ENCODE measurements at regions not wholly inside any gene's neighbourhood (a gene's known extent, or its start where the extent isn't known, plus 50 kb on each side); places are given as distances from the start of the nearest gene placed in this dataset.

DNA sequence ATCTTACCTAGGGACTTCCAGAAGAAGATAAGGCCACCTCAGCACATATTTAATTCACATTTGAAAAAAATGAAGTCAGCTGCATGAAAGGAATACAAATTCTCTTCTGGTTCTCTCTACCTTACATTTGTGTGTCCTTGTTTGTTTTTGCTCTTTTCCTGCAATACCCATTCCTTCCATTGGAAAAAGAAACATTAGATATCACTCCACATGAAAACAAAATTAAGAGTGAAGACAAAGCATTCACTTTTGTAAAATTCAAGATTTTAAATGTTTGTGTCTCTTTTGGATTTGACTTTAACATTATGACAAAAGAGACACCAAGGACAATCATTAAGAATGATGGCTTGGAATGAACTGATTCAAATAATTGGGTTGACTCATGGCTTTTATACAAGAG is 1351.8 kb downstream of the FSTL5 start:
- no peak overlapping the region for H3K9ac ChIP-seq (replicated peaks in 1 of 4; ENCODE audit: extremely low read depth in 1 of 4, low read depth in 3 of 4, low read length in 3 of 4)
- H3K18ac ChIP-seq (ENCODE audit: extremely low read depth, low read length), result no peak overlapping the region
- no peak overlapping the region for H4K8ac ChIP-seq (ENCODE audit: extremely low read depth, insufficient read depth, low read length)
- H3K36me3 ChIP-seq (ENCODE audit: control insufficient read depth in 2 of 4, insufficient read depth in 4 of 4, low read length in 3 of 4), result no peaks in the 10 kb centered on the region
- H3K4me2 ChIP-seq (ENCODE audit: insufficient read depth in 1 of 2, low read depth in 2 of 2, low read length in 2 of 2), result no peak overlapping the region
- no peak overlapping the region for H2BK15ac ChIP-seq (ENCODE audit: low read length)
- no peak overlapping the region for H3K56ac ChIP-seq (replicated peaks; ENCODE audit: insufficient read length, low read depth, low read length)
- no peak overlapping the region for H2AK5ac ChIP-seq (ENCODE audit: low read depth, low read length)
- no peaks in the 10 kb centered on the region for H3K9me3 ChIP-seq (ENCODE audit: insufficient read depth in 2 of 2, low read depth in 1 of 2, low read length in 1 of 2)
- H3K79me2 ChIP-seq (ENCODE audit: control insufficient read depth in 1 of 2, insufficient read depth in 2 of 2, low read length in 2 of 2), result no peaks in the 10 kb centered on the region
- H3K27me3 ChIP-seq (replicated peaks in 1 of 4; ENCODE audit: control insufficient read depth in 3 of 4, extremely low read depth in 1 of 4, insufficient read depth in 3 of 4, low read length in 3 of 4), result no peaks in the 10 kb centered on the region
- no peaks in the 10 kb centered on the region for H3K4me1 ChIP-seq (replicated peaks in 1 of 4; ENCODE audit: control insufficient read depth in 3 of 4, insufficient read depth in 4 of 4, low read length in 3 of 4)
- no peak overlapping the region for H3K4ac ChIP-seq (replicated peaks; ENCODE audit: insufficient read length, low read depth, low read length)
- H3K23ac ChIP-seq (ENCODE audit: insufficient read length), result no peak overlapping the region
- H3K27ac ChIP-seq (ENCODE audit: low read depth, low read length), result no peak overlapping the region
- H2BK20ac ChIP-seq (ENCODE audit: low read length), result no peak overlapping the region
- no peaks in the 10 kb centered on the region for H3K23me2 ChIP-seq (ENCODE audit: low read depth, low read length)
- H2BK5ac ChIP-seq (ENCODE audit: low read depth, low read length), result no peak overlapping the region
- DNase-seq (ENCODE audit: low read depth in 1 of 2, low spot score in 2 of 2) (no peak), FAIRE-seq (no peak)
- H3K14ac ChIP-seq (ENCODE audit: insufficient read length), result no peak overlapping the region
- H3K79me1 ChIP-seq (ENCODE audit: low read depth, low read length), result no peaks in the 10 kb centered on the region
- H4K20me1 ChIP-seq (replicated peaks in 1 of 2; ENCODE audit: control insufficient read depth in 1 of 2, insufficient read depth in 2 of 2, low read length in 2 of 2), result no peaks in the 10 kb centered on the region
- H2BK12ac ChIP-seq (ENCODE audit: low read depth, low read length), result no peak overlapping the region
- H2AFZ ChIP-seq (ENCODE audit: low read length), result no peak overlapping the region
- no peak overlapping the region for H4K5ac ChIP-seq (ENCODE audit: insufficient read length, low read depth, low read length)
- H3K4me3 ChIP-seq (ENCODE audit: extremely low read depth in 1 of 4, insufficient read depth in 2 of 4, low read depth in 3 of 4, low read length in 4 of 4), result no peak overlapping the region
- H2BK120ac ChIP-seq (replicated peaks; ENCODE audit: low read depth, low read length), result no peak overlapping the region
- ChIA-PET CTCF (ENCODE audit: partially characterized antibody) (no interaction called here), POLR2A (ENCODE audit: partially characterized antibody) (no interaction called here)
- no peak for TF ChIP-seq KDM4A (IDR thresholded peaks at IDR 0.05; ENCODE audit: low read depth, low read length, severe bottlenecking)
- no peak for TF ChIP-seq YY1 (IDR thresholded peaks at IDR 0.05; ENCODE audit: low read depth, low read length)
- H4K91ac ChIP-seq (replicated peaks; ENCODE audit: insufficient read length, low read length), result no peak overlapping the region

All from H1 (cell line).